ENCODE measurements at regions not wholly inside any gene's neighbourhood (a gene's known extent, or its start where the extent isn't known, plus 50 kb on each side); places are given as distances from the start of the nearest gene placed in this dataset.

- H3K14ac ChIP-seq (ENCODE audit: insufficient read length): no peak overlapping the region
- H4K20me1 ChIP-seq (replicated peaks in 1 of 2; ENCODE audit: control insufficient read depth in 1 of 2, insufficient read depth in 2 of 2, low read length in 2 of 2): no peaks in the 10 kb centered on the region
- no peak for FAIRE-seq
- H2AK5ac ChIP-seq (ENCODE audit: low read depth, low read length): no peak overlapping the region; the same call in 1 of the 2 replicates
- H2BK5ac ChIP-seq (ENCODE audit: low read depth, low read length): no peak overlapping the region
- H3K23ac ChIP-seq (ENCODE audit: insufficient read length): no peak overlapping the region
- H3K4me3 ChIP-seq (ENCODE audit: extremely low read depth in 1 of 4, insufficient read depth in 2 of 4, low read depth in 3 of 4, low read length in 4 of 4): no peak overlapping the region
- peaks cover 10 to 14% of the 10 kb centered on the region in 2 experiments; a peak in 2 of 4 replicates for H3K9me3 ChIP-seq (ENCODE audit: insufficient read depth in 2 of 2, low read depth in 1 of 2, low read length in 1 of 2)
- no peak overlapping the region for H4K91ac ChIP-seq (replicated peaks; ENCODE audit: insufficient read length, low read length)
- WGBS, 2 experiments (ENCODE audit: extremely low coverage in 1 of 2, insufficient coverage in 1 of 2, insufficient read length in 1 of 2, insufficient replicate concordance in 2 of 2, low coverage in 1 of 2, low lambda C conversion rate in 2 of 2, missing lambda C conversion rate in 1 of 2): 96% methylated on average over 5 of the region's 5 CpGs; no CpG with 5 or more reads in 1 of the 2 experiments
- no peaks in the 10 kb centered on the region; a peak in 1 of 8 replicates for H3K36me3 ChIP-seq (ENCODE audit: control insufficient read depth in 2 of 4, insufficient read depth in 4 of 4, low read length in 3 of 4)
- H3K18ac ChIP-seq (ENCODE audit: extremely low read depth, low read length): no peak overlapping the region; the same call in 1 of the 2 replicates
- H3K79me2 ChIP-seq (ENCODE audit: control insufficient read depth in 1 of 2, insufficient read depth in 2 of 2, low read length in 2 of 2): no peaks in the 10 kb centered on the region
- no peaks in the 10 kb centered on the region for H3K27me3 ChIP-seq (replicated peaks in 1 of 4; ENCODE audit: control insufficient read depth in 3 of 4, extremely low read depth in 1 of 4, insufficient read depth in 3 of 4, low read length in 3 of 4)
- no peaks in the 10 kb centered on the region for H3K23me2 ChIP-seq (ENCODE audit: low read depth, low read length)
- H3K79me1 ChIP-seq (ENCODE audit: low read depth, low read length): no peaks in the 10 kb centered on the region
- no peak overlapping the region for H2BK12ac ChIP-seq (ENCODE audit: low read depth, low read length)
- no peak overlapping the region for H4K8ac ChIP-seq (ENCODE audit: extremely low read depth, insufficient read depth, low read length)
- no peak overlapping the region for H4K5ac ChIP-seq (ENCODE audit: insufficient read length, low read depth, low read length)
- no peak overlapping the region for H2BK20ac ChIP-seq (ENCODE audit: low read length)
- no peak overlapping the region for H3K4ac ChIP-seq (replicated peaks; ENCODE audit: insufficient read length, low read depth, low read length)
- POLR2A ChIA-PET (ENCODE audit: partially characterized antibody): interaction anchor here (0.6 kb wide), 1 partner anchor 398 kb away, joined by 3 read pairs; no protein-coding TSS in a partner anchor
- no peak overlapping the region for H3K27ac ChIP-seq (ENCODE audit: low read depth, low read length)
- H3K4me2 ChIP-seq (ENCODE audit: insufficient read depth in 1 of 2, low read depth in 2 of 2, low read length in 2 of 2): no peak overlapping the region
- 0 out of 2 replicates have a peak overlapping the region, but pooled peaks have one; percentile 4 for H2AFZ ChIP-seq (ENCODE audit: low read length)
- H3K4me1 ChIP-seq (replicated peaks in 1 of 4; ENCODE audit: control insufficient read depth in 3 of 4, insufficient read depth in 4 of 4, low read length in 3 of 4): no peaks in the 10 kb centered on the region
- H3K9ac ChIP-seq (replicated peaks in 1 of 4; ENCODE audit: extremely low read depth in 1 of 4, low read depth in 3 of 4, low read length in 3 of 4): no peak overlapping the region
- H3K56ac ChIP-seq (replicated peaks; ENCODE audit: insufficient read length, low read depth, low read length): no peak overlapping the region
- no peak for DNase-seq (ENCODE audit: low read depth in 1 of 2, low spot score in 2 of 2)
- no peak overlapping the region for H2BK120ac ChIP-seq (replicated peaks; ENCODE audit: low read depth, low read length)
- CTCF ChIA-PET (ENCODE audit: partially characterized antibody): no interaction called here
- H2BK15ac ChIP-seq (ENCODE audit: low read length): no peak overlapping the region
- TF ChIP-seq KDM1A (IDR thresholded peaks at IDR 0.05; ENCODE audit: borderline replicate concordance, low read length) (no peak), JUN (IDR thresholded peaks at IDR 0.05; ENCODE audit: low read depth, low read length) (no peak), GTF2F1 (IDR thresholded peaks at IDR 0.05; ENCODE audit: borderline replicate concordance, low read depth, low read length) (no peak), ZNF274 (IDR thresholded peaks at IDR 0.05; ENCODE audit: borderline replicate concordance, extremely low read depth, low read length) (no peak), ATF2 (IDR thresholded peaks at IDR 0.05; ENCODE audit: low read length) (no peak), MAX (IDR thresholded peaks at IDR 0.05) (no peak), CEBPB (IDR thresholded peaks at IDR 0.05; ENCODE audit: low read depth, low read length) (no peak), RXRA (IDR thresholded peaks at IDR 0.05; ENCODE audit: insufficient read depth, low read depth, low read length) (no peak), HDAC6 (IDR thresholded peaks at IDR 0.05; ENCODE audit: low read depth, low read length) (no peak), SIRT6 (IDR thresholded peaks at IDR 0.05; ENCODE audit: low read length) (no peak)
- TF ChIP-seq, protein P1, sequence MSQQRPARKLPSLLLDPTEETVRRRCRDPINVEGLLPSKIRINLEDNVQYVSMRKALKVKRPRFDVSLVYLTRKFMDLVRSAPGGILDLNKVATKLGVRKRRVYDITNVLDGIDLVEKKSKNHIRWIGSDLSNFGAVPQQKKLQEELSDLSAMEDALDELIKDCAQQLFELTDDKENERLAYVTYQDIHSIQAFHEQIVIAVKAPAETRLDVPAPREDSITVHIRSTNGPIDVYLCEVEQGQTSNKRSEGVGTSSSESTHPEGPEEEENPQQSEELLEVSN (IDR thresholded peaks at IDR 0.05): no peak
Observed at GRCh38 chr2:35530615-35531135, 824.9 kb upstream of the CRIM1 start.

All from H1 (cell line).